Ovary (tissue), 3 donors: ENCODE measurements at regions not wholly inside any gene's neighbourhood (a gene's known extent, or its start where the extent isn't known, plus 50 kb on each side); places are given as distances from the start of the nearest gene placed in this dataset.

Experiments
- CTCF ChIP-seq, 3 donors: fragments of 450-650 bp in 2 of 3; fragments of 200-600 bp in 1 of 3; IDR thresholded peaks; one replicate each; pipeline versions ENCODE4 v1.5.1 to v1.8.0; 2016 to 2022; ENCODE audit warnings: antibody characterized with exemption in 3 of 3, mild to moderate bottlenecking in 1 of 3
- EP300 ChIP-seq: sonication (generic); formaldehyde crosslinking; IDR thresholded peaks from one replicate; pipeline ENCODE4 v1.6.1; 2017; ENCODE audit warnings: antibody characterized with exemption
- POLR2A ChIP-seq: fragments of 450-650 bp; IDR thresholded peaks from one replicate; pipeline ENCODE4 v1.6.1; 2017; ENCODE audit warnings: antibody characterized with exemption, mild to moderate bottlenecking, moderate library complexity
- donor health status: DM: no; HTN: no; CAD: no.

- TF ChIP-seq POLR2A: no peak
- TF ChIP-seq CTCF (IDR thresholded peaks at IDR 0.05): no peak
- TF ChIP-seq EP300: no peak
Measured at GRCh38 chr14:22509036-22509709, 79.9 kb downstream of the DAD1 start.
